Esophagus squamous epithelium (tissue), 5 donors: ENCODE measurements at regions not wholly inside any gene's neighbourhood (a gene's known extent, or its start where the extent isn't known, plus 50 kb on each side); places are given as distances from the start of the nearest gene placed in this dataset.

ENCODE experiments used
- DNase-seq: peaks from one replicate; lab custom pipeline; 2025; lab: John Stamatoyannopoulos, UW
- H3K27ac ChIP-seq, 4 donors: fragments of 200-600 bp; sonication (generic); one replicate each; pipeline ENCODE4 v1.5.1; 2016 to 2019; ENCODE audit warnings: mild to moderate bottlenecking in 1 of 4
- H3K27me3 ChIP-seq, 4 donors: fragments of 200-600 bp; sonication (generic); 1 replicate in 3 of 4; 2 replicates in 1 of 4; pipeline versions ENCODE4 v1.5.1 to v1.6.0; 2017 to 2021; ENCODE audit warnings: antibody characterized with exemption in 1 of 4
- H3K36me3 ChIP-seq, 3 donors: fragments of 200-600 bp; sonication (generic); one replicate each; pipeline ENCODE4 v1.5.1; 2016 to 2019
- H3K4me1 ChIP-seq, 3 donors: fragments of 200-600 bp; sonication (generic); one replicate each; pipeline ENCODE4 v1.5.1; 2017 to 2019
- H3K4me3 ChIP-seq, 4 donors: fragments of 200-600 bp; sonication (generic); 1 replicate in 3 of 4; 2 replicates in 1 of 4; pipeline ENCODE4 v1.5.1; 2016 to 2019; ENCODE audit warnings: mild to moderate bottlenecking in 2 of 4, moderate library complexity in 1 of 4
- H3K9me3 ChIP-seq, 3 donors: fragments of 200-600 bp; sonication (generic); one replicate each; pipeline ENCODE4 v1.5.1; 2016 to 2019
- CTCF ChIP-seq, 6 experiments: fragments of 450-650 bp in 4 of 6; fragments of 200-600 bp in 2 of 6; sonication (generic) in 2 of 6; IDR thresholded peaks; one replicate each; pipeline ENCODE4 v1.5.1; 2016 to 2019; ENCODE audit warnings: antibody characterized with exemption in 6 of 6, mild to moderate bottlenecking in 4 of 6, moderate library complexity in 4 of 6
- POLR2A ChIP-seq, 4 donors: fragments of 450-650 bp; IDR thresholded peaks; one replicate each; pipeline ENCODE4 v1.6.1; 2017; ENCODE audit warnings: antibody characterized with exemption in 4 of 4, mild to moderate bottlenecking in 4 of 4, moderate library complexity in 3 of 4
- WGBS, 2 donors: methylation state at CpG; one replicate each; pipeline ENCODE4 v1.1.5; 2018; 5-methylcytosine and 5-hydroxymethylcytosine counted together
- intact Hi-C: fragments of 100-400 bp; cut with DNase I; formaldehyde crosslinking; loops from one replicate; pipeline ENCODE4 v1.15.0; 2022
- donor health status: DM: yes; HTN: yes; CAD: no.

- TF ChIP-seq CTCF (IDR thresholded peaks at IDR 0.05) (no peak), POLR2A (IDR thresholded peaks at IDR 0.05) (no peak)
- intact Hi-C loops = no loop called here
- Histone ChIP-seq H3K4me3 (no peak overlapping the region), H3K9me3 (no peaks in the 10 kb centered on the region), H3K27me3 (no peaks in the 10 kb centered on the region), H3K36me3 (no peaks in the 10 kb centered on the region), H3K4me1 (no peaks in the 10 kb centered on the region), H3K27ac (no peak overlapping the region)
- DNase-seq = no peak
- 41 to 47% methylated on average over 1 of the region's 1 CpG for WGBS, 2 donors
Measured at GRCh38 chr3:153379516-153379915, 217.5 kb downstream of the RAP2B start.

- Histone ChIP-seq H3K4me1 (no peaks in the 10 kb centered on the region), H3K27ac (no peak overlapping the region), H3K36me3 (no peaks in the 10 kb centered on the region), H3K4me3 (no peak overlapping the region), H3K27me3 (no peaks in the 10 kb centered on the region), H3K9me3 (no peaks in the 10 kb centered on the region)
- intact Hi-C loops = no loop called here
- TF ChIP-seq POLR2A (IDR thresholded peaks at IDR 0.05) = no peak
- DNase-seq = no peak
Measured at GRCh38 chr3:153385343-153385742, 223.3 kb downstream of the RAP2B start.

GRCh38 chr3:153392363-153392762, 230.3 kb downstream of the RAP2B start:
- Histone ChIP-seq H3K4me1 (no peaks in the 10 kb centered on the region), H3K9me3 (peaks cover 0 to 18% (median 14%) of the 10 kb centered on the region in 3 donors), H3K27ac (no peak overlapping the region), H3K4me3 (no peak overlapping the region), H3K27me3 (no peaks in the 10 kb centered on the region), H3K36me3 (no peaks in the 10 kb centered on the region)
- TF ChIP-seq POLR2A (IDR thresholded peaks at IDR 0.05) = no peak
- no peak for TF ChIP-seq CTCF (IDR thresholded peaks at IDR 0.05)
- intact Hi-C loops = no loop called here
- no peak for DNase-seq
- WGBS, 2 donors = 81 to 87% methylated on average over 2 of the region's 2 CpGs

GRCh38 chr3:153394017-153394416, 232.0 kb downstream of the RAP2B start:
- Histone ChIP-seq H3K27ac (no peak overlapping the region), H3K4me1 (peaks cover 0 to 6% (median 0%) of the 10 kb centered on the region in 3 donors), H3K27me3 (no peaks in the 10 kb centered on the region), H3K36me3 (no peaks in the 10 kb centered on the region), H3K4me3 (no peak overlapping the region), H3K9me3 (peaks cover 0 to 18% (median 14%) of the 10 kb centered on the region in 3 donors)
- intact Hi-C loops = no loop called here
- WGBS, 2 donors = 96 to 100% methylated on average over 1 of the region's 1 CpG
- DNase-seq = no peak
- TF ChIP-seq CTCF (IDR thresholded peaks at IDR 0.05) (no peak), POLR2A (IDR thresholded peaks at IDR 0.05) (no peak)

- intact Hi-C loops = no loop called here
- TF ChIP-seq CTCF (IDR thresholded peaks at IDR 0.05) (no peak), POLR2A (IDR thresholded peaks at IDR 0.05) (no peak)
- WGBS, 2 donors = 80 to 81% methylated on average over 2 of the region's 2 CpGs
- H3K4me3 ChIP-seq = no peak overlapping the region
- H3K27ac ChIP-seq = no peak overlapping the region
- peaks cover 0 to 18% (median 14%) of the 10 kb centered on the region in 3 donors for H3K9me3 ChIP-seq
- DNase-seq = no peak
- no peaks in the 10 kb centered on the region for H3K36me3 ChIP-seq
- no peaks in the 10 kb centered on the region for H3K27me3 ChIP-seq
- peaks cover 9 to 25% (median 11%) of the 10 kb centered on the region in 3 donors for H3K4me1 ChIP-seq
Measured at GRCh38 chr3:153396581-153396980, 234.6 kb downstream of the RAP2B start.

- Histone ChIP-seq H3K27me3 (no peaks in the 10 kb centered on the region), H3K36me3 (no peaks in the 10 kb centered on the region), H3K27ac (no peak overlapping the region), H3K4me3 (no peak overlapping the region), H3K9me3 (peaks cover 0 to 18% (median 14%) of the 10 kb centered on the region in 3 donors), H3K4me1 (peaks cover 9 to 25% (median 11%) of the 10 kb centered on the region in 3 donors)
- WGBS, 2 donors = 23% methylated on average over 2 of the region's 2 CpGs
- TF ChIP-seq POLR2A (IDR thresholded peaks at IDR 0.05) = no peak
- no peak for TF ChIP-seq CTCF (IDR thresholded peaks at IDR 0.05)
- DNase-seq = no peak
- intact Hi-C loops = no loop called here
Measured at GRCh38 chr3:153397794-153398193, 235.8 kb downstream of the RAP2B start.
